IPS-15b (cell line): ENCODE measurements at regions not wholly inside any gene's neighbourhood (a gene's known extent, or its start where the extent isn't known, plus 50 kb on each side); places are given as distances from the start of the nearest gene placed in this dataset.

Experiments
- H3K27me3 ChIP-seq: one replicate; pipeline ENCODE4 v1.6.1; 2013; ENCODE audit warnings: low read length; ENCODE audit not compliant: control insufficient read depth, insufficient read depth
- H3K36me3 ChIP-seq: one replicate; pipeline ENCODE4 v1.6.1; 2013; ENCODE audit warnings: low read length; ENCODE audit not compliant: control insufficient read depth, insufficient read depth
- H3K4me1 ChIP-seq: one replicate; pipeline ENCODE4 v1.6.1; 2013; ENCODE audit warnings: mild to moderate bottlenecking, low read length; ENCODE audit not compliant: control insufficient read depth, insufficient read depth
- H3K4me3 ChIP-seq: one replicate; pipeline ENCODE4 v1.5.1; 2013; ENCODE audit warnings: low read depth, low read length
- H3K9ac ChIP-seq: one replicate; pipeline ENCODE4 v1.6.1; 2013; ENCODE audit warnings: low read depth, mild to moderate bottlenecking, low read length
- H3K9me3 ChIP-seq: one replicate; pipeline ENCODE4 v1.6.1; 2013; ENCODE audit warnings: mild to moderate bottlenecking, low read length; ENCODE audit not compliant: control insufficient read depth, insufficient read depth

- no peaks in the 10 kb centered on the region for H3K4me1 ChIP-seq
- no peaks in the 10 kb centered on the region for H3K36me3 ChIP-seq
- H3K27me3 ChIP-seq, result no peaks in the 10 kb centered on the region
- H3K4me3 ChIP-seq, result no peak overlapping the region
- no peaks in the 10 kb centered on the region for H3K9me3 ChIP-seq
- H3K9ac ChIP-seq, result no peak overlapping the region
These were observed 225.4 kb upstream of the ZC3H12C start for GRCh38 chr11:109867784-109868183.

- Histone ChIP-seq H3K9me3 (no peaks in the 10 kb centered on the region), H3K27me3 (no peaks in the 10 kb centered on the region), H3K9ac (no peak overlapping the region), H3K36me3 (no peaks in the 10 kb centered on the region), H3K4me1 (no peaks in the 10 kb centered on the region), H3K4me3 (no peak overlapping the region)
These were observed 223.7 kb upstream of the ZC3H12C start for GRCh38 chr11:109869536-109869935.

GRCh38 chr11:109870297-109870696 is 222.9 kb upstream of the ZC3H12C start:
- Histone ChIP-seq H3K36me3 (no peaks in the 10 kb centered on the region), H3K4me3 (no peak overlapping the region), H3K9ac (no peak overlapping the region), H3K4me1 (no peaks in the 10 kb centered on the region), H3K27me3 (no peaks in the 10 kb centered on the region), H3K9me3 (no peaks in the 10 kb centered on the region)

GRCh38 chr11:109877043-109877442 is 216.1 kb upstream of the ZC3H12C start:
- Histone ChIP-seq H3K9me3 (no peaks in the 10 kb centered on the region), H3K36me3 (no peaks in the 10 kb centered on the region), H3K27me3 (no peaks in the 10 kb centered on the region), H3K9ac (no peak overlapping the region), H3K4me1 (no peaks in the 10 kb centered on the region), H3K4me3 (no peak overlapping the region)

GRCh38 chr11:109884501-109884900 is 208.7 kb upstream of the ZC3H12C start:
- Histone ChIP-seq H3K36me3 (no peaks in the 10 kb centered on the region), H3K27me3 (no peaks in the 10 kb centered on the region), H3K9ac (no peak overlapping the region), H3K9me3 (no peaks in the 10 kb centered on the region), H3K4me3 (no peak overlapping the region), H3K4me1 (no peaks in the 10 kb centered on the region)

GRCh38 chr11:109885006-109885405 is 208.2 kb upstream of the ZC3H12C start:
- H3K4me3 ChIP-seq, result no peak overlapping the region
- no peak overlapping the region for H3K9ac ChIP-seq
- no peaks in the 10 kb centered on the region for H3K27me3 ChIP-seq
- H3K9me3 ChIP-seq, result no peaks in the 10 kb centered on the region
- H3K4me1 ChIP-seq, result no peaks in the 10 kb centered on the region
- no peaks in the 10 kb centered on the region for H3K36me3 ChIP-seq

- Histone ChIP-seq H3K36me3 (no peaks in the 10 kb centered on the region), H3K4me3 (no peak overlapping the region), H3K4me1 (no peaks in the 10 kb centered on the region), H3K9ac (no peak overlapping the region), H3K27me3 (no peaks in the 10 kb centered on the region), H3K9me3 (no peaks in the 10 kb centered on the region)
These were observed 200.8 kb upstream of the ZC3H12C start for GRCh38 chr11:109892321-109892794.

- H3K9me3 ChIP-seq, result no peaks in the 10 kb centered on the region
- no peaks in the 10 kb centered on the region for H3K36me3 ChIP-seq
- H3K4me1 ChIP-seq, result no peaks in the 10 kb centered on the region
- no peak overlapping the region for H3K9ac ChIP-seq
- no peak overlapping the region for H3K4me3 ChIP-seq
- no peaks in the 10 kb centered on the region for H3K27me3 ChIP-seq
These were observed 198.9 kb upstream of the ZC3H12C start for GRCh38 chr11:109894242-109894641.

GRCh38 chr11:109898592-109898991 is 194.6 kb upstream of the ZC3H12C start:
- Histone ChIP-seq H3K27me3 (no peaks in the 10 kb centered on the region), H3K36me3 (no peaks in the 10 kb centered on the region), H3K4me3 (no peak overlapping the region), H3K9ac (no peak overlapping the region), H3K9me3 (no peaks in the 10 kb centered on the region), H3K4me1 (no peaks in the 10 kb centered on the region)

- Histone ChIP-seq H3K9me3 (no peaks in the 10 kb centered on the region), H3K9ac (no peak overlapping the region), H3K27me3 (no peaks in the 10 kb centered on the region), H3K4me3 (no peak overlapping the region), H3K4me1 (no peaks in the 10 kb centered on the region), H3K36me3 (no peaks in the 10 kb centered on the region)
These were observed 190.3 kb upstream of the ZC3H12C start for GRCh38 chr11:109902764-109903433.

- Histone ChIP-seq H3K9ac (no peak overlapping the region), H3K36me3 (no peaks in the 10 kb centered on the region), H3K4me1 (no peaks in the 10 kb centered on the region), H3K9me3 (no peaks in the 10 kb centered on the region), H3K4me3 (no peak overlapping the region), H3K27me3 (no peaks in the 10 kb centered on the region)
These were observed 181.7 kb upstream of the ZC3H12C start for GRCh38 chr11:109911488-109911887.

GRCh38 chr11:109914038-109914437 is 179.2 kb upstream of the ZC3H12C start:
- H3K4me1 ChIP-seq, result no peaks in the 10 kb centered on the region
- no peaks in the 10 kb centered on the region for H3K27me3 ChIP-seq
- no peaks in the 10 kb centered on the region for H3K36me3 ChIP-seq
- no peak overlapping the region for H3K4me3 ChIP-seq
- no peak overlapping the region for H3K9ac ChIP-seq
- no peaks in the 10 kb centered on the region for H3K9me3 ChIP-seq
